Tibial artery (tissue), 4 donors: ENCODE measurements at regions not wholly inside any gene's neighbourhood (a gene's known extent, or its start where the extent isn't known, plus 50 kb on each side); places are given as distances from the start of the nearest gene placed in this dataset.

Experiments used
- DNase-seq, 2 donors: peaks; one replicate each; pipeline ENCODE4 v3.0.0-alpha.2; 2019
- H3K27ac ChIP-seq, 2 donors: fragments of 200-600 bp; sonication (generic) in 1 of 2; 1 replicate in 1 of 2; 2 replicates in 1 of 2; pipeline ENCODE4 v1.5.1; 2018 to 2019; ENCODE audit warnings: mild to moderate bottlenecking in 1 of 2
- H3K27me3 ChIP-seq, 2 donors: fragments of 200-600 bp; sonication (generic) in 1 of 2; one replicate each; pipeline versions ENCODE4 v1.5.1 to v1.6.0; 2016 to 2019
- H3K36me3 ChIP-seq, 3 donors: fragments of 200-600 bp; sonication (generic) in 2 of 3; one replicate each; pipeline ENCODE4 v1.5.1; 2016 to 2019; ENCODE audit warnings: mild to moderate bottlenecking in 2 of 3
- H3K4me1 ChIP-seq, 4 donors: fragments of 200-600 bp; sonication (generic) in 2 of 4; 1 replicate in 3 of 4; 2 replicates in 1 of 4; pipeline ENCODE4 v1.5.1; 2016 to 2019
- H3K4me3 ChIP-seq, 2 donors: fragments of 200-600 bp; sonication (generic) in 1 of 2; 1 replicate in 1 of 2; 2 replicates in 1 of 2; pipeline ENCODE4 v1.5.1; 2018 to 2019; ENCODE audit warnings: mild to moderate bottlenecking in 2 of 2
- H3K9me3 ChIP-seq, 3 donors: fragments of 200-600 bp; sonication (generic) in 1 of 3; one replicate each; pipeline ENCODE4 v1.5.1; 2016 to 2019
- CTCF ChIP-seq, 2 experiments: fragments of 200-600 bp in 1 of 2; fragments of 450-650 bp in 1 of 2; IDR thresholded peaks; one replicate each; pipeline ENCODE4 v1.5.1; 2017 to 2019; ENCODE audit warnings: antibody characterized with exemption in 2 of 2, mild to moderate bottlenecking in 1 of 2, moderate library complexity in 1 of 2
- intact Hi-C: fragments of 100-400 bp; cut with DNase I; formaldehyde crosslinking; loops from one replicate; pipeline ENCODE4 v1.15.0; 2023; ENCODE audit warnings: low total_unique reads

DNA sequence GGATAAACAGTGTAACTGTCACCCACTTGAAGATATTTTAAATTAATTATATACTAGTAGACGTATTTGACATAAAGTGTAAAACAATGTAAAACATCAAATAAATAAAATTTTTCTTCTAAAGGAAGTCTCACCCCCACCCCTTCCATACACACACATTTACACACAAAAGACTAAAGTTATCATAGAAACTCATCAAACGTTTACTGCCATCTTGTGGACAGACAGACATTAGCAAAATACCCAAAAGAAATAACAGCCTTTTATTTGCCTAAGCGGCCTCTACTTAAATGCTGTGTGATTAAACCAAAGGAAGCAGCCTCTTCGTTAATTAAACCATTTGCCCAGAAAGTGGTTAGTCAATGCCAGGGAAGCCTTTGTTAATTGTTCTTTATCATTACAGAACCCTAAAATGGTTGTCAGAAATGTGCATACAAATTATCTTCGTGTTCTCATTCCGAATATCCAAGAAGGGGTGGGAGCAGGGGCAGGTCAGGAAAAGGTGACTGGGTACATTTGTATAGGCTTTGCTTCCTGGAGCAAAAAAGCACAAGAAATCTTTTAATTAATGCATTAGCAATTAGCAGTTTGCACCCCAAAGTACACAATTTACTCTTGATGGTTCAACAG lies 176.2 kb upstream of the SASH1 start:
- peak; percentile 63 to 74 for TF ChIP-seq CTCF (IDR thresholded peaks at IDR 0.05)
- intact Hi-C loops = loop anchor here (5.0 kb wide), 1 partner anchor 659 kb away; the partner anchor contains the start of gene SAMD5
- no peaks in the 10 kb centered on the region for H3K27me3 ChIP-seq
- no peaks in the 10 kb centered on the region for H3K4me1 ChIP-seq
- no peak overlapping the region for H3K4me3 ChIP-seq
- no peaks in the 10 kb centered on the region for H3K36me3 ChIP-seq
- H3K9me3 ChIP-seq = no peaks in the 10 kb centered on the region
- no peak for DNase-seq
- no peak overlapping the region for H3K27ac ChIP-seq

DNA sequence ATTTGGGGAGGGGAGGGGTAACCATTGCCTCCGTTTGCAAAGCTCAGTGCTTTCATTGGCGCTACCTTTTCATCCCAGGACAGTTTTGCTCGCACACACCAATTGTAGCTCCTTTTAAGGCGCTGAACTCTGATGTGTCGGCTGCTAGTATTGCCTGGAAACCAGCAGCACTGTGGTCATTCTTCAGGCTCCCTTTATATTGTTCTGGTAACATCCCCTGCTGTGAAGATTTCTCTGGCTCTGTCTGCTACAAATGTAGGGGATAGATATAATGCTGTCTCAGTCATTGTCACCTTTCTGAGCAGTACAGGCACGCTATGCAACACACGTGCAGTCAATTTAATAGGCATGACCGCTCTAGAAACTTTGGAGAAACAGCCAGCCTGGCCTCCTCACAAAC lies 172.9 kb upstream of the SASH1 start:
- H3K27ac ChIP-seq = no peak overlapping the region
- H3K36me3 ChIP-seq = no peaks in the 10 kb centered on the region
- no peak for DNase-seq
- no peaks in the 10 kb centered on the region for H3K9me3 ChIP-seq
- TF ChIP-seq CTCF (IDR thresholded peaks at IDR 0.05) = no peak
- H3K4me1 ChIP-seq = no peaks in the 10 kb centered on the region
- H3K4me3 ChIP-seq = no peak overlapping the region
- intact Hi-C loops = loop anchor here (5.0 kb wide), 1 partner anchor 662 kb away; the partner anchor contains the start of gene SAMD5
- H3K27me3 ChIP-seq = no peaks in the 10 kb centered on the region

DNA sequence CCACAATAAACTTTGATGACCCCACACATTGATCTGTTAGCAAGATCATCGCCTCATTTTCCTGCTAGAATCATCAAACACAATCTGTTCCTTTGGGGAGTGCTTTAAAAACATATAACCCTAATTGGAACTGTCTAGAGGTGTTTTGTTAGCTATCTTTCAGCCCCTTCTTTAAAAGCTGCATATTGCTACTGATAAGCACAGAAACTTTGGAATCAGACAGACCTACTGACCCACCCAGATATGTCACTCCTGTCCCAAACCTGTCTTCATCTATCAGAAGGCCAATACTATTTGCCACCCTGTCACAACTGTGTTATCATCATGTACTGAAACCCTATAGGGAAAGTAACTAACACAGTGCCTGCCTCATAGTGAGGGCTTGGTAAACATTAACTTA lies 172.4 kb upstream of the SASH1 start:
- TF ChIP-seq CTCF (IDR thresholded peaks at IDR 0.05) = no peak
- Histone ChIP-seq H3K4me3 (no peak overlapping the region), H3K36me3 (no peaks in the 10 kb centered on the region), H3K27me3 (no peaks in the 10 kb centered on the region), H3K9me3 (no peaks in the 10 kb centered on the region), H3K4me1 (no peaks in the 10 kb centered on the region), H3K27ac (no peak overlapping the region)
- DNase-seq = no peak
- intact Hi-C loops = no loop called here

DNA sequence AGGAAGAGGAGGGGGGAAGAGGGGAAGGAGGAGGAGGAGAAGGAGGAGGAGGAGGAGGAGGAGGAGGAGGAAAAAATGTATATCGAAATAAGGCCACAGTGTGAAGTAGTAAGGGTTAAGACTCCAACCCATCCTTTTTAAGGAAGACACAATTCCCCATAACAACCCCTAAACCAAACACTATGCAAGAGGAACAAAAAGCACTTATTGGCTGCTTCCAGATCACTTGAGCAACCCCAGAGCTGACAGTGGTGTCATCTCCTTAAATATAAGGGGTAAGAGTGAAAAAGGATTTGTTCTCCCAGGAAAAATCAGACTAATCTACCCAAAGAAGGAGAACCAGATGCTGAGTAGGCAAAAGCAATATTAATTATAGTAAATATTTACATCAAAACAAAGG lies 169.1 kb upstream of the SASH1 start:
- Histone ChIP-seq H3K36me3 (no peaks in the 10 kb centered on the region), H3K4me1 (no peaks in the 10 kb centered on the region), H3K27ac (no peak overlapping the region), H3K27me3 (no peaks in the 10 kb centered on the region), H3K9me3 (no peaks in the 10 kb centered on the region), H3K4me3 (no peak overlapping the region)
- TF ChIP-seq CTCF (IDR thresholded peaks at IDR 0.05) = no peak
- intact Hi-C loops = no loop called here
- DNase-seq = no peak

DNA sequence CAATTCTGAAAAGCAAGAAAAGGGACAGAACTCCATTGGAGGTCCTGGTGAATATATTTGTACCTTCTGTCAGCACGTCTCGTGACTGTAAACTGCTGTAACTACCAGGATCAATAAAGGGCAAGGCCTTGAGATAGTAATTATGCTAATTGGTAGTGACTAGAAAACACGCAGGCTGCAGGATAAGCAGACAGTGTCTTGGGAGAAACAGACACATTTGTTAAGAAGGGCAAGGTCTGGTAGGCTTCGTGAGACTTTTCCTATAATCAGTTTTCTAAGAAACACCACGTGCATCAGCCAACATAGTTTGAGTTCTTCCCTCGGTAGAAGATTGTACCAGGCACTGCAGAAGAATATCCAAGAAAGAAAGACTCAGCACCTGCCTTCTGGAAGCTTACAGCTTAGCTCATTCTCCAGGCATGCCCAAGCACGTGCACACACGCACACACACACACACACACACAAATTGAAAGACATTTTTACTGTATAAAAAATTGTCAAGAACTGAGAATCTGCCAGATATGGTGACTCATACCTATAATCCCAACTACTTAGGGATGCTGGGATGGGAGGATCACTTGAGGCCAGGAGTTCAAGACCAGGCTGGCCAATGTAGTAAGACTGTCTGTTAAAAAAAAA lies 167.0 kb upstream of the SASH1 start:
- Histone ChIP-seq H3K4me1 (no peaks in the 10 kb centered on the region), H3K36me3 (no peaks in the 10 kb centered on the region), H3K27ac (no peak overlapping the region), H3K27me3 (no peaks in the 10 kb centered on the region), H3K4me3 (no peak overlapping the region), H3K9me3 (no peaks in the 10 kb centered on the region)
- intact Hi-C loops = loop anchor here (5.0 kb wide), 1 partner anchor 77 kb away; no protein-coding TSS in a partner anchor
- no peak for TF ChIP-seq CTCF (IDR thresholded peaks at IDR 0.05)
- DNase-seq = no peak
